GM10266 (cell line): ENCODE measurements at regions not wholly inside any gene's neighbourhood (a gene's known extent, or its start where the extent isn't known, plus 50 kb on each side); places are given as distances from the start of the nearest gene placed in this dataset.

Source experiments
- DNase-seq: peaks from one replicate; pipeline ENCODE4 v3.0.0; 2012; ENCODE audit errors: extremely low spot score
- CTCF ChIP-seq: IDR thresholded peaks from 2 replicates; pipeline ENCODE4 v1.5.1; 2012; ENCODE audit warnings: mild to moderate bottlenecking, low read depth; ENCODE audit not compliant: control insufficient read depth, insufficient read depth; ENCODE audit errors: missing control alignments

GRCh38 chr1:222104694-222105392, 363.0 kb upstream of the DUSP10 start:
- no peak for DNase-seq
- no peak for TF ChIP-seq CTCF

DNA sequence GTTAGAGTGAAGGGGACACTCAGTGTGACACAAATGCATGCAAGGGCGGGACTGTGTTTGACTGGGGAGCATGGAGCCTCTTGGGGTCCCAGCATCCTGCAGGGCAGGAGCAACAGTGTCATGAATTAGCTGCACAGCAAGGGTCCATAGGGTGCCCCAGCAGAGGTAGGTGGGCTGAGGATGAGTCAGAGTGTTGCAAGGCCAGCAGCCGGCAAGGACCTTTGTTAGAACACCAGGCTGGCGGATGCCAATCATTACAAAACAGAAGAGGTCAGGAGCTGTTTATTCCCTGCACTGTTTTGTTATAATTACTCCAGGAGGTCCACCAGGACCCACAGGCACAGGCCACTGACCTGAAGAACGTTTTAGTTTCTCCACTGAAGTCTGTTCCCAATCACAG, 362.2 kb upstream of the DUSP10 start:
- no peak for DNase-seq
- no peak for TF ChIP-seq CTCF

DNA sequence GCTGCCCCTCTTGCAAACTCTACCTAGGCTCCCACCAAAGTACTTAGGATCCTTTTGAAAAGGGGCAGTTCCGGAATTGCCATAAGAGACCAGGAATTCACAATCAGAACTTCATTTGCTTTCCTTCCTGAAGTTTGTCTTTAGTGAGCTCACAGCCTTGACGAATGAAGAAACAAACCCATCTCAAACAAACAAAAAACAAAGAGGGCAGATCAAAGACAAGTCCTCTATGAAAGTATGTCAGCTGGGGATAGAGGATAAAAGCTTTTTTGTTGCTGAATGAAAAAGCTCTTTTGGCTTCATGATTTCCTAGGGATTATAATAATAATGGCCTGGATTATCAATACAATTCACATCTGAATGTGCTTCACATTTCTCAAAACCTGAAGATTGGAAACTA, 357.9 kb upstream of the DUSP10 start:
- TF ChIP-seq CTCF = no peak
- DNase-seq = no peak

DNA sequence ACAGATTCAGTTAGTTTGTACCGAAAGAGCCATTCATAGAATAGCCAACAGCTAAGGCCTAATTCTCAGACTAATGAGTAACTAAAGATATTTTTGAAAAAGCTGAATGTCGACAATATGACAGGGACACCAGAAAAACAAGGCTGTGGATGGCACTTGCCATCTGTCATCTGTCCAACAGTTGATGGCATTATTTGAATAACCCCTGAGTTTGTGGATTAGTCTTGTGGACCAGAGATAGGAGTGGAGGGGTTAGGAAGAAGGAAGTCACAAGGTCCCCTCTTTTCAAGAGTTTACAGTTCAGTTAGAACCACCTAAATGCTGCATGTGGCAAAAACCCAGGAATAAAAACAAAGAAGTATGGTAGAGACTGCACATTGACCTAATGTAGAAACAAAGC, 356.5 kb upstream of the DUSP10 start:
- no peak for TF ChIP-seq CTCF
- DNase-seq = no peak

DNA sequence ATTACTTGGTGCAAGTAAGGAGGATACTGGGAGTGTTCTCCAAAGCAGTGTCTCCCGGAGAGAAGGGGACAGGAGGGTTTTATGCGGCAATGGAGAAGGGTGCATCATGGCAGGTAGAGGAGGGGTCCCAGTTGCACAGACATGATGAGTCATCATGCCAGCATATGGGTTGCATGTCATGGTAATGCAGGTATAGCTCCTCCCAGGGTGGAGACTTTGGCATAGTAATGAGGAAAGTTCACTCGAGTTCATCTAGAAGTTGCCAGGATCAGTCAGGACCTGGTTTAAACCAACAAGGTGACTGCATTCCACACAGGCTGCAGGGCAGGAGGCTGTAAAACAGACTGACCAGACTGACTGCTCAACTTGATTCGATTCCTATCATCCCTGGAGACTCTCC, 355.7 kb upstream of the DUSP10 start:
- DNase-seq = no peak
- TF ChIP-seq CTCF = no peak

GRCh38 chr1:222096883-222097282, 355.0 kb upstream of the DUSP10 start:
- no peak for TF ChIP-seq CTCF
- DNase-seq = no peak

DNA sequence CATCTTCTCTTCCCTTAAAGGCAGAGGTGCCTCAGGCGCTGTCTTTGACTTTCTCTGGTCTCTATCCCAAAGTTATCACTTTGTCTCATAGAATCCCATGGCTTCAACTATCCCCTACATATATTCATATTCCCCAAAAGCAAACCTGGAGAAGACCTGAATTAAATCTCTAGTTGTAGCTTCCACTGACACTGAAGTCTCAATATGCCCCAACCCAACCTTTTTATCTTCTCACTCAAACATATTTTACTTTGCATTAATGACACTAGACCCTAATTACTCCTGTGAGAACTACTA, 354.5 kb upstream of the DUSP10 start:
- TF ChIP-seq CTCF = no peak
- no peak for DNase-seq
